ENCODE measurements at regions not wholly inside any gene's neighbourhood (a gene's known extent, or its start where the extent isn't known, plus 50 kb on each side); places are given as distances from the start of the nearest gene placed in this dataset.

- H3K79me2 ChIP-seq (ENCODE audit: control insufficient read depth, low read length), result no peaks in the 10 kb centered on the region
- peaks cover 30% of the 10 kb centered on the region for H3K27me3 ChIP-seq (ENCODE audit: control insufficient read depth, low read length)
- no peak for TF ChIP-seq EZH2phosphoT487 (IDR thresholded peaks at IDR 0.05; ENCODE audit: borderline replicate concordance, low read length)
- TF ChIP-seq, protein P1, sequence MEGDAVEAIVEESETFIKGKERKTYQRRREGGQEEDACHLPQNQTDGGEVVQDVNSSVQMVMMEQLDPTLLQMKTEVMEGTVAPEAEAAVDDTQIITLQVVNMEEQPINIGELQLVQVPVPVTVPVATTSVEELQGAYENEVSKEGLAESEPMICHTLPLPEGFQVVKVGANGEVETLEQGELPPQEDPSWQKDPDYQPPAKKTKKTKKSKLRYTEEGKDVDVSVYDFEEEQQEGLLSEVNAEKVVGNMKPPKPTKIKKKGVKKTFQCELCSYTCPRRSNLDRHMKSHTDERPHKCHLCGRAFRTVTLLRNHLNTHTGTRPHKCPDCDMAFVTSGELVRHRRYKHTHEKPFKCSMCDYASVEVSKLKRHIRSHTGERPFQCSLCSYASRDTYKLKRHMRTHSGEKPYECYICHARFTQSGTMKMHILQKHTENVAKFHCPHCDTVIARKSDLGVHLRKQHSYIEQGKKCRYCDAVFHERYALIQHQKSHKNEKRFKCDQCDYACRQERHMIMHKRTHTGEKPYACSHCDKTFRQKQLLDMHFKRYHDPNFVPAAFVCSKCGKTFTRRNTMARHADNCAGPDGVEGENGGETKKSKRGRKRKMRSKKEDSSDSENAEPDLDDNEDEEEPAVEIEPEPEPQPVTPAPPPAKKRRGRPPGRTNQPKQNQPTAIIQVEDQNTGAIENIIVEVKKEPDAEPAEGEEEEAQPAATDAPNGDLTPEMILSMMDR (IDR thresholded peaks at IDR 0.05; ENCODE audit: low read depth, low read length, poor library complexity, severe bottlenecking), result no peak
- no peak overlapping the region for H3K27ac ChIP-seq (ENCODE audit: low read depth, low read length)
- H3K4me3 ChIP-seq (ENCODE audit: low read length), result no peak overlapping the region
- no peaks in the 10 kb centered on the region for H3K9me2 ChIP-seq (replicated peaks; ENCODE audit: control insufficient read depth, low read length)
- H3K4me2 ChIP-seq (ENCODE audit: low read length), result no peak overlapping the region
- no peaks in the 10 kb centered on the region for H3K4me1 ChIP-seq (ENCODE audit: control insufficient read depth, low read length)
- H3K9me3 ChIP-seq (ENCODE audit: control insufficient read depth, insufficient read depth, low read length), result no peaks in the 10 kb centered on the region
- no peaks in the 10 kb centered on the region for H3F3A ChIP-seq (ENCODE audit: control insufficient read depth, insufficient read depth)
- H3K36me3 ChIP-seq (ENCODE audit: control insufficient read depth, low read length), result no peaks in the 10 kb centered on the region
- H4K20me1 ChIP-seq (ENCODE audit: control insufficient read depth, insufficient read depth, low read depth, low read length), result no peaks in the 10 kb centered on the region
Measured at GRCh38 chr3:195010551-195011100, 260.3 kb downstream of the XXYLT1 start.

GRCh38 chr3:195011231-195011834, 259.6 kb downstream of the XXYLT1 start:
- peaks cover 29% of the 10 kb centered on the region for H3K27me3 ChIP-seq (ENCODE audit: control insufficient read depth, low read length)
- H3K36me3 ChIP-seq (ENCODE audit: control insufficient read depth, low read length), result no peaks in the 10 kb centered on the region
- no peak overlapping the region for H3K27ac ChIP-seq (ENCODE audit: low read depth, low read length)
- no peaks in the 10 kb centered on the region for H4K20me1 ChIP-seq (ENCODE audit: control insufficient read depth, insufficient read depth, low read depth, low read length)
- TF ChIP-seq EZH2phosphoT487 (IDR thresholded peaks at IDR 0.05; ENCODE audit: borderline replicate concordance, low read length), result no peak
- TF ChIP-seq, protein P1 (IDR thresholded peaks at IDR 0.05; ENCODE audit: low read depth, low read length, poor library complexity, severe bottlenecking), result no peak
- no peaks in the 10 kb centered on the region for H3K9me2 ChIP-seq (replicated peaks; ENCODE audit: control insufficient read depth, low read length)
- no peaks in the 10 kb centered on the region for H3K9me3 ChIP-seq (ENCODE audit: control insufficient read depth, insufficient read depth, low read length)
- no peak overlapping the region for H3K4me2 ChIP-seq (ENCODE audit: low read length)
- no peaks in the 10 kb centered on the region for H3F3A ChIP-seq (ENCODE audit: control insufficient read depth, insufficient read depth)
- H3K4me1 ChIP-seq (ENCODE audit: control insufficient read depth, low read length), result no peaks in the 10 kb centered on the region
- no peaks in the 10 kb centered on the region for H3K79me2 ChIP-seq (ENCODE audit: control insufficient read depth, low read length)
- H3K4me3 ChIP-seq (ENCODE audit: low read length), result no peak overlapping the region

DNA sequence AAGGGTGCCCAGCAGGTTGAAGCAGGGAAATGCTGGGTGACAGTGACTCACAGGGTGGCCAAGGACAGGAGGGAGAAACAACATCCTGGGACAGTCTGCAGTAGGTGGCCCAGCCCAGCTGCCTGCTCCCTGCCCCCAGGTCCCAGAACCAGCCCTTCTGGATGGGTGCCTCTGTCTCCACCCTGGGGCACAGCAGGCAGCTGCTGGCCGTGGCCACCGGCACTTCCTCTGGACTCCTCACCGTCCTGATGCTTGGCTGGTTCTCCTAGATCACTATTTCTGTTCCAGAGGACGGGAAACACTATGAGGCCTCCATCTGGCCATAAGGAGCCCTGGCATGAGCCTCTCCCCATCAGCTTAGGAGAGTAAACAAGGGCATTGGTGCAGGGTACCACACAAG, 258.9 kb downstream of the XXYLT1 start:
- Histone ChIP-seq H3K27ac (ENCODE audit: low read depth, low read length) (no peak overlapping the region), H3K36me3 (ENCODE audit: control insufficient read depth, low read length) (no peaks in the 10 kb centered on the region), H3K4me3 (ENCODE audit: low read length) (no peak overlapping the region), H3F3A (ENCODE audit: control insufficient read depth, insufficient read depth) (no peaks in the 10 kb centered on the region), H3K4me2 (ENCODE audit: low read length) (no peak overlapping the region), H3K79me2 (ENCODE audit: control insufficient read depth, low read length) (no peaks in the 10 kb centered on the region), H4K20me1 (ENCODE audit: control insufficient read depth, insufficient read depth, low read depth, low read length) (no peaks in the 10 kb centered on the region), H3K27me3 (ENCODE audit: control insufficient read depth, low read length) (peaks cover 31% of the 10 kb centered on the region), H3K9me2 (replicated peaks; ENCODE audit: control insufficient read depth, low read length) (no peaks in the 10 kb centered on the region), H3K9me3 (ENCODE audit: control insufficient read depth, insufficient read depth, low read length) (no peaks in the 10 kb centered on the region), H3K4me1 (ENCODE audit: control insufficient read depth, low read length) (no peaks in the 10 kb centered on the region)
- TF ChIP-seq EZH2phosphoT487 (IDR thresholded peaks at IDR 0.05; ENCODE audit: borderline replicate concordance, low read length), result no peak

- Histone ChIP-seq H3K27ac (ENCODE audit: low read depth, low read length) (no peak overlapping the region), H3K4me3 (ENCODE audit: low read length) (no peak overlapping the region), H4K20me1 (ENCODE audit: control insufficient read depth, insufficient read depth, low read depth, low read length) (no peaks in the 10 kb centered on the region), H3K4me2 (ENCODE audit: low read length) (no peak overlapping the region), H3K4me1 (ENCODE audit: control insufficient read depth, low read length) (no peaks in the 10 kb centered on the region), H3K79me2 (ENCODE audit: control insufficient read depth, low read length) (no peaks in the 10 kb centered on the region), H3K36me3 (ENCODE audit: control insufficient read depth, low read length) (no peaks in the 10 kb centered on the region), H3K27me3 (ENCODE audit: control insufficient read depth, low read length) (peaks cover 34% of the 10 kb centered on the region), H3F3A (ENCODE audit: control insufficient read depth, insufficient read depth) (no peaks in the 10 kb centered on the region), H3K9me3 (ENCODE audit: control insufficient read depth, insufficient read depth, low read length) (no peaks in the 10 kb centered on the region), H3K9me2 (replicated peaks; ENCODE audit: control insufficient read depth, low read length) (no peaks in the 10 kb centered on the region)
- TF ChIP-seq, protein P1 (IDR thresholded peaks at IDR 0.05; ENCODE audit: low read depth, low read length, poor library complexity, severe bottlenecking), result no peak
- no peak for TF ChIP-seq EZH2phosphoT487 (IDR thresholded peaks at IDR 0.05; ENCODE audit: borderline replicate concordance, low read length)
Measured at GRCh38 chr3:195012571-195012970, 258.4 kb downstream of the XXYLT1 start.

Measured in DOHH2 (cell line).